Fibroblast of lung (primary cell): ENCODE measurements at regions not wholly inside any gene's neighbourhood (a gene's known extent, or its start where the extent isn't known, plus 50 kb on each side); places are given as distances from the start of the nearest gene placed in this dataset.

ENCODE experiments used
- CTCF ChIP-seq, 2 donors: IDR thresholded peaks in 1 of 2; conservative IDR thresholded peaks in 1 of 2; 1 replicate in 1 of 2; 2 replicates in 1 of 2; pipeline ENCODE4 v1.5.1; 2011 to 2012; ENCODE audit warnings: low read length in 2 of 2, control low read depth in 1 of 2, inconsistent platforms in 1 of 2, low read depth in 1 of 2, mild to moderate bottlenecking in 1 of 2
- EZH2 ChIP-seq: IDR thresholded peaks from 2 replicates; pipeline ENCODE4 v1.5.1; 2012; ENCODE audit warnings: low read length, control low read depth, mild to moderate bottlenecking; ENCODE audit errors: missing control alignments

GRCh38 chr2:34498561-34498960 lies 899.5 kb upstream of the FAM98A start:
- no peak for TF ChIP-seq CTCF (conservative IDR thresholded peaks at IDR 0.05 in 1 of 2, IDR thresholded peaks at IDR 0.05 in 1 of 2; ENCODE audit: low read depth in 1 of 2, low read length in 2 of 2)
- TF ChIP-seq EZH2 = no peak
